Brain microvascular endothelial cell (primary cell): ENCODE measurements at regions not wholly inside any gene's neighbourhood (a gene's known extent, or its start where the extent isn't known, plus 50 kb on each side); places are given as distances from the start of the nearest gene placed in this dataset.
"Not testable (repeated sequence)": the region's sequence is repeated elsewhere in the genome, so short reads cannot be mapped to it uniquely, and the experiment has no call there.

Experiments used
- DNase-seq: peaks from one replicate; pipeline ENCODE4 v3.0.0-alpha.2; 2020
- H3K27ac ChIP-seq: fragments of 250-450 bp; sonication (Bioruptor Pico); 2 replicates; pipeline ENCODE4 v1.5.1; 2020; ENCODE audit warnings: mild to moderate bottlenecking, moderate library complexity
- H3K27me3 ChIP-seq: fragments of 250-450 bp; sonication (Bioruptor Pico); replicated peaks from 2 replicates; pipeline ENCODE4 v1.5.1; 2020; ENCODE audit warnings: mild to moderate bottlenecking
- H3K36me3 ChIP-seq: fragments of 250-450 bp; sonication (Bioruptor Pico); replicated peaks from 2 replicates; pipeline ENCODE4 v1.5.1; 2020; ENCODE audit warnings: mild to moderate bottlenecking
- H3K4me3 ChIP-seq: 2 replicates; pipeline ENCODE4 v1.5.1; 2011; ENCODE audit warnings: low read depth, mild to moderate bottlenecking, control low read depth, low read length, moderate library complexity
- in situ Hi-C: cut with HindIII; loops from 2 replicates; pipeline ENCODE4 v1.10.0; 2017; ENCODE audit warnings: low sequenced_read_pairs, low pct_ligation_motif_present
- TF ChIP-seq, protein P1 (sequence below): IDR thresholded peaks from 2 replicates; pipeline ENCODE4 v1.5.1; 2011; ENCODE audit warnings: low read depth, mild to moderate bottlenecking, moderate library complexity, low read length, control low read depth, inconsistent platforms; ENCODE audit errors: missing control alignments

DNA sequence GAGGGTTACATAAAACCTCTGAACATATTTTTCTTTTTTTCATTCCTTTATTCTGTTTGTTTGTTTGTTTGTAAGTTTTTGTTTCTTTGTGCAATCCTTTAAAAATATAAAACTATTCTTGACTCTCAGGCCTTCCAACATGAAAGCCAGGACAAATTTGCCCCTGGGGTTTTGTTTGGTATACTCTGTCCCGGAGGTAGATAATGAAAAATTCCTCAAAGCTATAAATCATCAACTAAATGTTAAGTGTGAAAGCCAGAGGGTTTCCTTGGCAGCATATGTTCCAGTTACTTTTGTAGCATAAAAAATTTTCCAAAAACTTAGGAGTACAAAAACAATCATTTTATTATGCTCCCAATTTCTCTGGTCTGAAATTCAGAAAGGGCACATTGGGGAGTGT is 1084.3 kb upstream of the GJE1 start:
- H3K27ac ChIP-seq = no peak overlapping the region
- H3K4me3 ChIP-seq = no peak overlapping the region
- DNase-seq = no peak
- no peaks in the 10 kb centered on the region for H3K27me3 ChIP-seq
- H3K36me3 ChIP-seq = no peaks in the 10 kb centered on the region
- TF ChIP-seq, protein P1, sequence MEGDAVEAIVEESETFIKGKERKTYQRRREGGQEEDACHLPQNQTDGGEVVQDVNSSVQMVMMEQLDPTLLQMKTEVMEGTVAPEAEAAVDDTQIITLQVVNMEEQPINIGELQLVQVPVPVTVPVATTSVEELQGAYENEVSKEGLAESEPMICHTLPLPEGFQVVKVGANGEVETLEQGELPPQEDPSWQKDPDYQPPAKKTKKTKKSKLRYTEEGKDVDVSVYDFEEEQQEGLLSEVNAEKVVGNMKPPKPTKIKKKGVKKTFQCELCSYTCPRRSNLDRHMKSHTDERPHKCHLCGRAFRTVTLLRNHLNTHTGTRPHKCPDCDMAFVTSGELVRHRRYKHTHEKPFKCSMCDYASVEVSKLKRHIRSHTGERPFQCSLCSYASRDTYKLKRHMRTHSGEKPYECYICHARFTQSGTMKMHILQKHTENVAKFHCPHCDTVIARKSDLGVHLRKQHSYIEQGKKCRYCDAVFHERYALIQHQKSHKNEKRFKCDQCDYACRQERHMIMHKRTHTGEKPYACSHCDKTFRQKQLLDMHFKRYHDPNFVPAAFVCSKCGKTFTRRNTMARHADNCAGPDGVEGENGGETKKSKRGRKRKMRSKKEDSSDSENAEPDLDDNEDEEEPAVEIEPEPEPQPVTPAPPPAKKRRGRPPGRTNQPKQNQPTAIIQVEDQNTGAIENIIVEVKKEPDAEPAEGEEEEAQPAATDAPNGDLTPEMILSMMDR = no peak
- in situ Hi-C loops = no loop called here

DNA sequence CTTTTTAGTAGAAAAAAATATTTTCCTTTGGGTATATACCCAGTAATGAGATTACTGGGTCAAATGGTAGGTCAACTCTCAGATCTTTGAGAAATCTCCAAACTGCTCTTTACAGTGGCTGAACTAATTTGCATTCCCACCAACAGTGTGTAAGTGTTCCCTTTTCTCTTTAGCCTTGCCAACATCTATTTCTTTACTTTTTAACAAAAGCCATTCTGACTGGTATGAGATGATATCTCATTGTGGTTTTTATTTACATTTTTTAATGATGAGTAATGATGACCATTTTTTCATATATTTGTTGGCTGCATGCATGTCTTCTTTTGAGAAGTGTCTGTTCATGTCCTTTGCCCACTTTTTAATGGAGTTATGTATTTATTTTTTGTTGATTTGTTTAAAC is 1086.2 kb upstream of the GJE1 start:
- H3K4me3 ChIP-seq = not testable (repeated sequence)

DNA sequence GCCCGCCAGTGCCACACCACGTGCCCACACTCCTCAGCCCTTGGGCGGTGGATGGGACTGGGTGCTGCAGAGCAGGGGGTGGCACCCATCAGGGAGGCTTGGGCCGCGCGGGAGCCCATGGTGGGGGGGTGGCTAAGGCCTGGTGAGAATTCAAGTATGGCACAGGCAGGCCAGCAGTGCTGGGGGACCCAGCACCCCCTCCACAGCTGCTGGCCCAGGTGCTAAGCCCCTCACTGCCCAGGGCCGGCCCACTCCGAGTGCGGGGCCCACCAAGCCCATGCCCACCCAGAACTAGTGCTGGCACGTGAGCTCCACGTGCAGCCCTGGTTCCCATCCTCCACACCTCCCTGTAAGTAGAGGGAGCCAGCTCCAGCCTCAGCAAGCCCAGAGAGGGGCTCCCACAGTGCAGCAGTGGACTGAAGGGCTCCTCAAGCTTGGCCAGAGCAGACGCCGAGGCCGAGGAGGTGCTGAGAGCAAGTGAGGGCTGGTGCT is 1091.1 kb upstream of the GJE1 start:
- in situ Hi-C loops = no loop called here
- TF ChIP-seq, protein P1 = no peak
- no peaks in the 10 kb centered on the region for H3K36me3 ChIP-seq

More for the DNA sequence above, 1086.2 kb upstream of the GJE1 start:
- H3K27me3 ChIP-seq, DNase-seq, H3K36me3 ChIP-seq, in situ Hi-C loops, H3K27ac ChIP-seq: not testable (repeated sequence)

DNA sequence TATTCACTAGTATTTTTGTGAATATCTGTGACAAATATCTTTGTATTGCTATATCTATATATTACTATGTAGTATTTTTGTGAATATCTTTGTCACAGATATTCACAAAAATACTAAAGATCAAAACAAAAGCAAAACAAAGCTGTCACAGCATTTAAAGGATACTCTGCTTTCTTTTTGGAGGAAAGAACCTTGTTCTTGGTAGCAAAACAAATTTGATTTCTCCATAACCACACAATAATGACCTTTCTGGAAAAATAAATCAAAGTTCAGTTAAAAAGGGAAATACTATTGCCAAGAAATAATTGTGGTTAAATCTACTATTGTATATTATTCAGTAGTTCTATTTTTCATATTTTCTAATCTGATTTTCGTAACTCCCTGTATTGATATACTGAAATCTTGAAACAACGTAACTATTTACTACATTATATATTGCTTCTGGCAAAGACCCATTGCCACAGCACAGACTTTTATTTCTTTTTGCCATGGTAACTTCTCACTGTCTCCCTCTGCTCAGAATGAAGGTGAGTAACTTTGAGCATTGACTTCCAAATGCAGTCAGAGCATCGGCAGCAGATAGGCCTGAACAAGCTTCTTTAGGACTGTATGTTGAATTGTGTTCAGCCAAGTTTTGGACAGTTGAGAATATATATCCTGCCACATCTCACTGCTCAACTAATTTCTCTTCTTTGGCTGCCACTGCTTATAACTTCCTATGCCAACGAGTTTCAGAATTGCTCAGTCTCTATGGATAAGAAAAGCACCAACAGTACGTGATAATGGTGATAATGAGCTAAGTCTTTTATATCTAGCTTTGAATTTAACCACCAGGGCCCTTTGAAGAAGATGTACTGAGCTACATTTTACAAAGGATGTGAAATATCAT is 1097.2 kb upstream of the GJE1 start:
- DNase-seq = no peak
- TF ChIP-seq, protein P1 = no peak

More for the DNA sequence above, 1091.1 kb upstream of the GJE1 start:
- H3K27me3 ChIP-seq = no peaks in the 10 kb centered on the region
- no peak overlapping the region for H3K27ac ChIP-seq
- H3K4me3 ChIP-seq = no peak overlapping the region
- no peak for DNase-seq

DNA sequence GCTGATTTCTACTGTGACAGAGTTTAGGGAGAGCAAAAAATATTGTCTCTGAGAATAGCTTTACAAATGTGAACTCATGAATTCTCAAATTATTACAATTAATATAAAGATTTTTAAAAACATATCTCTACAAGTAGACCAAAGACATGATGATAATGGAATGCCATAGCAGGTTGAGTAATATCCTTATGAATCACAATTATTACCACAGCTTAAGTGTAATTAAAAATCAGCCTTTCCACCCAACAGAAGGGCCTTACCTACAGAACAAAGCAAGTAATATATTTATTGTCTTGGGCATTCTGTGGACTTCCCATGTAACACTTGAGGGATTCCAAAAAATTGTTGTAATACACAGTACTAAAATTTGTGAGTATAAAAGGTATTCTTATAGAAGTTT is 1099.6 kb upstream of the GJE1 start:
- no peaks in the 10 kb centered on the region for H3K27me3 ChIP-seq
- in situ Hi-C loops = no loop called here
- H3K4me3 ChIP-seq = no peak overlapping the region
- TF ChIP-seq, protein P1 = no peak
- no peak overlapping the region for H3K27ac ChIP-seq
- no peak for DNase-seq
- no peaks in the 10 kb centered on the region for H3K36me3 ChIP-seq

More for the DNA sequence above, 1097.2 kb upstream of the GJE1 start:
- H3K27me3 ChIP-seq = no peaks in the 10 kb centered on the region
- H3K4me3 ChIP-seq = no peak overlapping the region
- H3K36me3 ChIP-seq = no peaks in the 10 kb centered on the region
- in situ Hi-C loops = no loop called here
- H3K27ac ChIP-seq = no peak overlapping the region

DNA sequence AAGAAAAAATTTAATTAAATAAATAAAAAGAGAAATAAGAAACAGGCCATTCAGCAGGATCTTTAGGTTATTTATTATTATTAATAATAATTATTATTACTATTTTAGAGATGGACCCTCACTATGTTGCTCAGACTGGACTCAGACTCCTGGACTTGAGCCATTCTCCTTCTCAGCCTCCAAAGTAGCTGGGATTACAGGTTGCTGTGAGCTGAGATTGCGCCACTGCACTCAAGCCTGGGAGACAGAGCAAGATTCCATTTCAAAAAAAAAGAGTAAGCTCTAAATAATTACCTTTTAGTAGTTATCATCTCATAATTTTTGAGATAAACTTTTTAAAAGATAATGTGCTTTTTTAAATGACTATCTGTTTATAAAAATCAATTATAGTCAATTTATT is 1102.8 kb upstream of the GJE1 start:
- no peak for DNase-seq
- TF ChIP-seq, protein P1 = no peak
- H3K27me3 ChIP-seq = no peaks in the 10 kb centered on the region
- H3K4me3 ChIP-seq = no peak overlapping the region
- no peak overlapping the region for H3K27ac ChIP-seq
- H3K36me3 ChIP-seq = no peaks in the 10 kb centered on the region
- in situ Hi-C loops = no loop called here
